ENCODE measurements at regions not wholly inside any gene's neighbourhood (a gene's known extent, or its start where the extent isn't known, plus 50 kb on each side); places are given as distances from the start of the nearest gene placed in this dataset.

DNA sequence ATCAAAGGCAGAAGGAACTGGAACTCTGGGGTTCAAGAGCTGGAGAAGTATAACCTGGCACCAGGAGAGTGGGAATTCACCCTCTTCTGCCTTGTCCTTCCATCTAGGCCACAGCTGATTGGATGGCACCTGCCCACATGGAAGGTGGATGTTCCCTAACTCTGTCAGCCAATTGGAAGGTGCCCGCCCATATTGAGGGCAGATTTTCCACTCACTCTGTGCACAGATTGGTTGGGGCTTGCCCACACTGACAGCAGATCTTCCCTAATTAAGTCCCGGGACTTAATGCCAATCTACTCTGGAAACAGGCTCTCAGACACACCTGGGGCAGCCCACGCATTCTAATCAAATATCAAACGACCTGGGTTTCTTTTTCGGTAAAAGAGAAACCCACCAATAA lies 1142.3 kb upstream of the CELF2 start:
- Histone ChIP-seq H2AFZ (no peak overlapping the region), H3K36me3 (ENCODE audit: low read depth) (no peaks in the 10 kb centered on the region), H3F3A (ENCODE audit: insufficient read depth, low read depth) (no peaks in the 10 kb centered on the region), H3K27me3 (ENCODE audit: insufficient read depth, low read depth) (no peaks in the 10 kb centered on the region), H3K4me2 (no peak overlapping the region), H4K20me1 (ENCODE audit: insufficient read depth) (no peaks in the 10 kb centered on the region), H3K9me3 (ENCODE audit: insufficient read depth, low read depth) (no peaks in the 10 kb centered on the region), H3K79me2 (ENCODE audit: low read depth) (no peaks in the 10 kb centered on the region), H3K4me3 (no peak overlapping the region), H3K4me1 (replicated peaks; ENCODE audit: insufficient read depth) (no peaks in the 10 kb centered on the region), H3K27ac (no peak overlapping the region), H3K9me2 (ENCODE audit: insufficient read depth) (no peaks in the 10 kb centered on the region)
- BruUV-seq (replicated peaks): no TSS peak
- no peak for DNase-seq
- CTCF ChIA-PET: no interaction called here
- TF ChIP-seq EZH2 (IDR thresholded peaks at IDR 0.05; ENCODE audit: low read depth) (no peak), CTCF (conservative IDR thresholded peaks at IDR 0.05) (no peak)
- intact Hi-C loops (cut with micrococcal nuclease; ENCODE audit: unreplicated experiment): no loop called here
- POLR2A ChIA-PET (ENCODE audit: unreplicated experiment): no interaction called here

DNA sequence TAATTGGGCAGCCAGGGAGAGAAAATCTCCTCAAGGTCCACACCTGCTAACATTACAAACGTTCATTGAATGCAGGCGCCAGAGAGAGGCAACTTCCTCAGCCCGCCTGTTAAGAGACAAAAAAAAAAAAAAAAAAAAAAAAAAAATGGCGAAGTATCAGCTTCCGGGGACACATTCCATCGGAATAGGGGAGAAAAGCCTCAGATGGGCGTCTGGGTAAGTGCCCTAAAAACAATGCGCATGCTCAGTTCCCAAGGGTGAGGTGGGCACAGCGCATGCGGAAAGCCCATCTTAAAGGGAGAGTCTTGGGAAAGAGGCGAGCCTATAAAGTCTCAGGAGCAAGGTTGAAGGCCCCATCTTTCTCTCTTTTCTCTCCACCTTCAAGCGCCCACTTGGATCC lies 1139.7 kb upstream of the CELF2 start:
- no peaks in the 10 kb centered on the region for H3K4me1 ChIP-seq (replicated peaks; ENCODE audit: insufficient read depth)
- DNase-seq: no peak
- H3K9me3 ChIP-seq (ENCODE audit: insufficient read depth, low read depth): no peaks in the 10 kb centered on the region
- ChIA-PET POLR2A (ENCODE audit: unreplicated experiment) (no interaction called here), CTCF (no interaction called here)
- TF ChIP-seq EZH2 (IDR thresholded peaks at IDR 0.05; ENCODE audit: low read depth): no peak
- TF ChIP-seq CTCF (conservative IDR thresholded peaks at IDR 0.05): no peak
- H3F3A ChIP-seq (ENCODE audit: insufficient read depth, low read depth): no peaks in the 10 kb centered on the region
- no peak overlapping the region for H3K4me2 ChIP-seq
- no TSS peak for BruUV-seq (replicated peaks)
- H2AFZ ChIP-seq: no peak overlapping the region
- no peak overlapping the region for H3K4me3 ChIP-seq
- intact Hi-C loops (cut with micrococcal nuclease; ENCODE audit: unreplicated experiment): no loop called here
- no peaks in the 10 kb centered on the region for H3K79me2 ChIP-seq (ENCODE audit: low read depth)
- no peaks in the 10 kb centered on the region for H3K9me2 ChIP-seq (ENCODE audit: insufficient read depth)
- no peaks in the 10 kb centered on the region for H4K20me1 ChIP-seq (ENCODE audit: insufficient read depth)
- no peak overlapping the region for H3K27ac ChIP-seq
- H3K36me3 ChIP-seq (ENCODE audit: low read depth): no peaks in the 10 kb centered on the region
- no peaks in the 10 kb centered on the region for H3K27me3 ChIP-seq (ENCODE audit: insufficient read depth, low read depth)

DNA sequence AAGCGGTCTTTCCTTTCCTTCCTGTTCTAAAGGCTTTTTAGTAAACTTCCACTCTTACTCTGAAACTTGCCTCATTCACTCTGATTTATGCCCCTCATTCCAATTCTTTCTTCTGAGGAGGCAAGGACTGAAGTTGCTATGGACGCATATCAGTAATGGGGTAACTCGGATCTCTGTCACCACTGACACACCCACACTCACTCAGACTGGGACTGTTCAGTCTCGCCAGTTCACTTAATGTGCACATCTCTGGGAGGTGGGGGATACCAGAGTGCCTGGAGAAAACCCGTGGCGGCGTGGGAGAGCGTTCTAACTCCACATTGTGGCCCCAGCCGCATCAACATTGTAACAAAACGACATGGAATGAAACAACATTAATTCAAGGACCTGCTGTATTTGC lies 1139.3 kb upstream of the CELF2 start:
- CTCF ChIA-PET: no interaction called here
- no TSS peak for BruUV-seq (replicated peaks)
- POLR2A ChIA-PET (ENCODE audit: unreplicated experiment): no interaction called here
- H3K27me3 ChIP-seq (ENCODE audit: insufficient read depth, low read depth): no peaks in the 10 kb centered on the region
- H3K4me2 ChIP-seq: no peak overlapping the region
- no peaks in the 10 kb centered on the region for H4K20me1 ChIP-seq (ENCODE audit: insufficient read depth)
- TF ChIP-seq EZH2 (IDR thresholded peaks at IDR 0.05; ENCODE audit: low read depth) (no peak), CTCF (conservative IDR thresholded peaks at IDR 0.05) (no peak)
- DNase-seq: no peak
- no peaks in the 10 kb centered on the region for H3K79me2 ChIP-seq (ENCODE audit: low read depth)
- H2AFZ ChIP-seq: no peak overlapping the region
- no peaks in the 10 kb centered on the region for H3K9me2 ChIP-seq (ENCODE audit: insufficient read depth)
- intact Hi-C loops (cut with micrococcal nuclease; ENCODE audit: unreplicated experiment): no loop called here
- no peaks in the 10 kb centered on the region for H3F3A ChIP-seq (ENCODE audit: insufficient read depth, low read depth)
- no peaks in the 10 kb centered on the region for H3K9me3 ChIP-seq (ENCODE audit: insufficient read depth, low read depth)
- H3K27ac ChIP-seq: no peak overlapping the region
- H3K4me1 ChIP-seq (replicated peaks; ENCODE audit: insufficient read depth): no peaks in the 10 kb centered on the region
- no peaks in the 10 kb centered on the region for H3K36me3 ChIP-seq (ENCODE audit: low read depth)
- H3K4me3 ChIP-seq: no peak overlapping the region
